GM12874 (cell line): ENCODE measurements at regions not wholly inside any gene's neighbourhood (a gene's known extent, or its start where the extent isn't known, plus 50 kb on each side); places are given as distances from the start of the nearest gene placed in this dataset.

Experiments
- CTCF ChIP-seq: IDR thresholded peaks from 2 replicates; pipeline ENCODE4 v1.5.1; 2011; ENCODE audit warnings: low read depth, mild to moderate bottlenecking, control low read depth, low read length, moderate library complexity; ENCODE audit not compliant: insufficient read depth

DNA sequence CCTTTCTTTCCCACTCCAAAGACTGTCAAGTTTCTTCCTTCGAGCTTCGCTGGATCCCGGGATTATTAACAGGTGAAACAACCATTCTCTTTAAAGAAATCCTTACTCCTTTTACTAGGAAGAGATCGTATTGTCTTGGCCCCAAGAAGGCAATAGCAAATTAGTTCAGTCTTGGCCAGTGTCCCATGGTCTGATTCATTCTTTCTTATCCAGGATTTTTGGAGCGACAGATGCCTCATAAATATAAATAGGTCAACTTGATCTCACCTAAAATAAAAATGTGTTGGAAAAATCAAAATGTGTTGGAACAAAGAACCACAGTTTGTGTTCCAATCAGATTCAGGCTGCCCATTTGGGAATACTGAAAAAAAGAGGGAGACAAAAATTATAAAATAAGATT is 140.1 kb upstream of the TMEM108 start:
- no peak for TF ChIP-seq CTCF

GRCh38 chr3:132892956-132893355 is 145.2 kb upstream of the TMEM108 start:
- TF ChIP-seq CTCF = no peak

DNA sequence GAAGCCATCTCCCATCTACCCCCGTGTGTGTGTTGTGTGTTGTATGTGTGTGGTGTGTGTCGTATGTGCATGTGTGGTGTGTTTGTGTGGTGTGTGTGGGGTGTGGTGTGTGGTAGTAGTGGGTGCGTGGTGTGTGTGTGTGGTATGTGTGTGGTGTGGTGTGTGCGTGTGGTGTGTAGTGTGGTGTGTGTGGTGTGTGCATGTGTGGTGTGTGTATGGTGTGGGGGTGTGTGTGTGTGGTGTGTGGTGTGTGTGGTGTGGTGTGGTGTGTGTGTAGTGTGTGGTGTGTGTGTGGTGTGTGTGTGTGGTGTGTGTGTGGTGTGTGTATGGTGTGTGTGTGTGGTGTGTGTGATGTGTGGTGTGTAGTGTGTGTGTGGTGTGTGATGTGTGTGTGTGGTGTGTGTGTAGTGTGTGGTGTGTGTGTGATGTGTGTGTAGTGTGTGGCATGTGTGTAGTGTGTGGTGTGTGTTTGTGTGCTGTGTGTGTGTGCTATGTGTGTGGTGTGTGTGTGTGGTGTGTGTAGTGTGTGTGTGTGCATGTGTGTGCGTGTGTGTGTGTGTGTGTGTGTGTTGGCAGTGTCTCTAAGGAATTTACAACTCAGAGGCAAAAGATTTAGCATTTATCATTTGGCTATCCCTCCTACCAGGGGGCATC is 156.3 kb upstream of the TMEM108 start:
- no peak for TF ChIP-seq CTCF

GRCh38 chr3:132880986-132881385 is 157.2 kb upstream of the TMEM108 start:
- TF ChIP-seq CTCF = no peak

- TF ChIP-seq CTCF = no peak
These were observed 157.4 kb upstream of the NPHP3 start for GRCh38 chr3:132879656-132880055.

GRCh38 chr3:132874701-132875100 is 152.5 kb upstream of the NPHP3 start:
- no peak for TF ChIP-seq CTCF

DNA sequence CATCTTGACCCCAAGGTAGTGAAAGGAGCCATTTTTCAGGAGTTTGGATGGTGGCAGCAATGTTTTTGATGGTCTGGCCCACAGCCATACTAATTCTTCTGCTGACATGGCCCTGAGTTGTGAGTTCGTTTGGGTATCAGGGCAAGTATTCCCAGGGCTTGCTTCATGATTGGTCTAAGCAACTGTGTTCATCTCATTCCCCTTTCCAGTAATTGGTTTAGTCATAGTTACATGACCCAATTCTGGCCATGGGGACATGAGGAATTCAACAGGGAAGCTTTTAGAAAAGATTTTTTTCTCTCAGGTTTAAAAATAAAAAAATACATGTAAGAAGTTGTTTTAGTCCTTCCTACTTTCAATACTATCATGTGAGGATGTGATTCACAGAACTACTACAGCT is 150.5 kb upstream of the NPHP3 start:
- TF ChIP-seq CTCF = no peak
